ENCODE measurements at regions not wholly inside any gene's neighbourhood (a gene's known extent, or its start where the extent isn't known, plus 50 kb on each side); places are given as distances from the start of the nearest gene placed in this dataset.

DNA sequence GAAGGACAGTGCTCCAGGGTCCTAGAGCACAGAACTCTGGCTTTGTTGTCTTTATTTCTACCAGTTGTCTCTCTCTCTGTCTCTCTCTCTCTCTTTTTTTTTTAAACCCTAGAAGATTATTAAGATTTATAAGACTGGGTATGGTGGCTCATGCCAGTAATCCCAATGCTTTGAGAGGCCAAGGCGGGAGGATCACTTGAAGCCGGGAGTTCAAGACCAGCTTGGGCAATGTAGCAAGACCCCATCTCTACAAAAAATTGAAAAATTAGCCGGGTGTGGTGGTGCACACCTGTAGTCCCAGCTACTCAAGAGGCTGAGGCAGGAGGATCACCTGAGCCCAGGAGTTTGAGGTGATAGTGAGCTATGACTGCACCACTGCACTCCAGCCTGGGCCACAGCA is 65.0 kb upstream of the ABL1 start:
- peaks cover 34% of the 10 kb centered on the region for H3K4me1 ChIP-seq
- no peaks in the 10 kb centered on the region for H3K9me3 ChIP-seq (replicated peaks)
- TF ChIP-seq, protein P1, sequence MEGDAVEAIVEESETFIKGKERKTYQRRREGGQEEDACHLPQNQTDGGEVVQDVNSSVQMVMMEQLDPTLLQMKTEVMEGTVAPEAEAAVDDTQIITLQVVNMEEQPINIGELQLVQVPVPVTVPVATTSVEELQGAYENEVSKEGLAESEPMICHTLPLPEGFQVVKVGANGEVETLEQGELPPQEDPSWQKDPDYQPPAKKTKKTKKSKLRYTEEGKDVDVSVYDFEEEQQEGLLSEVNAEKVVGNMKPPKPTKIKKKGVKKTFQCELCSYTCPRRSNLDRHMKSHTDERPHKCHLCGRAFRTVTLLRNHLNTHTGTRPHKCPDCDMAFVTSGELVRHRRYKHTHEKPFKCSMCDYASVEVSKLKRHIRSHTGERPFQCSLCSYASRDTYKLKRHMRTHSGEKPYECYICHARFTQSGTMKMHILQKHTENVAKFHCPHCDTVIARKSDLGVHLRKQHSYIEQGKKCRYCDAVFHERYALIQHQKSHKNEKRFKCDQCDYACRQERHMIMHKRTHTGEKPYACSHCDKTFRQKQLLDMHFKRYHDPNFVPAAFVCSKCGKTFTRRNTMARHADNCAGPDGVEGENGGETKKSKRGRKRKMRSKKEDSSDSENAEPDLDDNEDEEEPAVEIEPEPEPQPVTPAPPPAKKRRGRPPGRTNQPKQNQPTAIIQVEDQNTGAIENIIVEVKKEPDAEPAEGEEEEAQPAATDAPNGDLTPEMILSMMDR (IDR thresholded peaks at IDR 0.05; ENCODE audit: borderline replicate concordance): no peak
- no peak overlapping the region for H3K4me3 ChIP-seq
- no peak for DNase-seq
- intact Hi-C loops (cut with micrococcal nuclease): no loop called here
- H3K27me3 ChIP-seq (ENCODE audit: low read depth): no peaks in the 10 kb centered on the region
- H3K27ac ChIP-seq (replicated peaks): no peak overlapping the region
- no peaks in the 10 kb centered on the region for H3K36me3 ChIP-seq

DNA sequence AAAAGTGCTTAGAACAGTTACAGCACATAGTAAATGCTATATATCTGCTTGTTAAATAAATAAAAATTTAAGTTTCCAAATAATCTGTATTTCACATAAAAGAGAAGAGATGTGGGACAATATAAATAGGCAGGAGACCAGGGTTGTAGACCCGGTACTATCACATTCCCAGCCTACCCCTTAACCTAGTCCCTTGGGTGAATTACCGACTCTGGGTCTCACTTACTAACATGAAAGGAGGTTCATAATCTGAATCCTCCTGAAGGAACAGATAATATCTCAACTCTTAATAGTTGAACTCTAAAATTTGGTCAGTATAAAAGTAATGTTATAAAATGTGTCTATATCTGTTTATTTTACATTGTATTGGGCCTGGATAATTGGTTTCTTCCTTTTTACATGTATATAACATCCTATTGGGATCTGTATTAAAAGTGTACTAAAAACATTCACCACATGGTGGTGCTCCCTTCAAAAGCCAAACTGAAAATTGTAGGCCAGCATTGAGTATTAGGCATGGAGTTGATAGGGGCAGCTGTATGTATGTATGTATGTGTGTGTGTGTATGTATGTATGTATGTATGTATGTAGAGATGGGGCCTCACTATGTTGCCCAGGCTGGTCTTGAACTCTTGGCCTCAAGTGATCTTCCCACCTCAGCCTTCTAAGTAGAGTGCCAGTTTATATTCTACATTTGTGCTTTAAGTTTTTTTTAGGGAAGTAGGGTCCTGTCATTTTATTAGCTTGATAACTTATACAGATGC is 64.2 kb upstream of the ABL1 start:
- no peak for DNase-seq
- no peak overlapping the region for H3K4me3 ChIP-seq
- no peak overlapping the region for H3K27ac ChIP-seq (replicated peaks)
- no peaks in the 10 kb centered on the region for H3K36me3 ChIP-seq
- peaks cover 27% of the 10 kb centered on the region for H3K4me1 ChIP-seq
- intact Hi-C loops (cut with micrococcal nuclease): no loop called here
- H3K27me3 ChIP-seq (ENCODE audit: low read depth): no peaks in the 10 kb centered on the region
- TF ChIP-seq, protein P1 (IDR thresholded peaks at IDR 0.05; ENCODE audit: borderline replicate concordance): peak; percentile 76
- H3K9me3 ChIP-seq (replicated peaks): peaks cover 7% of the 10 kb centered on the region

- no peak overlapping the region for H3K27ac ChIP-seq (replicated peaks)
Observed at GRCh38 chr9:130772185-130772584, 62.9 kb upstream of the ABL1 start.

GRCh38 chr9:130774183-130774582 is 60.9 kb upstream of the ABL1 start:
- H3K27ac ChIP-seq (replicated peaks): no peak overlapping the region
- peaks cover 9% of the 10 kb centered on the region for H3K9me3 ChIP-seq (replicated peaks)
- intact Hi-C loops (cut with micrococcal nuclease): no loop called here

More at GRCh38 chr9:130772185-130772584, 62.9 kb upstream of the ABL1 start:
- TF ChIP-seq, protein P1 (IDR thresholded peaks at IDR 0.05; ENCODE audit: borderline replicate concordance): no peak
- Histone ChIP-seq H3K4me3 (no peak overlapping the region), H3K27me3 (ENCODE audit: low read depth) (no peaks in the 10 kb centered on the region), H3K4me1 (peaks cover 14% of the 10 kb centered on the region), H3K9me3 (replicated peaks) (peaks cover 9% of the 10 kb centered on the region), H3K36me3 (no peaks in the 10 kb centered on the region)
- intact Hi-C loops (cut with micrococcal nuclease): no loop called here
- no peak for DNase-seq

DNA sequence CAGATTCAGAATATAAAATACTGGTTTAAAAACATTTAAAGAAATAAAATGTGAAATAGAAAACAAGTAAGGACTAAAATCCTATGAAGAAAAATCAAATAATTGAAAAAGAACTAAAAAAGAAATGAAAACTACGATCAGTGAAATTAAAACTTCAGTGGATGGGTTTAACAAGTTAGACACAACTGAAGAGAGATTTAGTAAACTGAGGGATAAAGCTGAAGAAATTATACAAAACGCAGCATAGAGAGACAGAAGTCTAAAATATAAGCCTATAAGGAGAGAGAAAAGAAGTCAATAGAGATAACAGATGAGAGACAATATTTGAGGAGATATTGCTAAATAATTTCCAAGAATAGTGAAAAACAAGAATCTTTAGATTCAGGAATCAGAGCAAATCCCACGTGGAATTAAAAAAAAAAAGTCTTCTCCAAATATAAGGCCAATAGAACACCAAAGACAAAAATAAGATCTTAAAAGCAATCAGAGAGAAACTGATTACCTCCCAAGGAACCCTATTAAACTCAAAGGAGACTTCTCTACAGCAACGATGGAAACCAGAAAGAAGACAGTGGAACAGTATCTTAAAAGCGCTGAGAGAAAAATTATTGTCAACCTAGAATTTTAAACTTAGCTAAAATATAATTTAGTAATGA is 59.6 kb upstream of the ABL1 start:
- no peak overlapping the region for H3K4me3 ChIP-seq
- no peak for DNase-seq
- intact Hi-C loops (cut with micrococcal nuclease): no loop called here
- no peaks in the 10 kb centered on the region for H3K36me3 ChIP-seq
- H3K4me1 ChIP-seq: peaks cover 25% of the 10 kb centered on the region
- TF ChIP-seq, protein P1 (IDR thresholded peaks at IDR 0.05; ENCODE audit: borderline replicate concordance): no peak
- no peaks in the 10 kb centered on the region for H3K27me3 ChIP-seq (ENCODE audit: low read depth)
- H3K9me3 ChIP-seq (replicated peaks): peaks cover 9% of the 10 kb centered on the region
- no peak overlapping the region for H3K27ac ChIP-seq (replicated peaks)

More at GRCh38 chr9:130774183-130774582, 60.9 kb upstream of the ABL1 start:
- Histone ChIP-seq H3K27me3 (ENCODE audit: low read depth) (no peaks in the 10 kb centered on the region), H3K4me3 (no peak overlapping the region), H3K36me3 (no peaks in the 10 kb centered on the region), H3K4me1 (peaks cover 13% of the 10 kb centered on the region)
- DNase-seq: no peak
- TF ChIP-seq, protein P1 (IDR thresholded peaks at IDR 0.05; ENCODE audit: borderline replicate concordance): no peak

All from left ventricle myocardium inferior (tissue), 1 donor.